Calu3 (cell line): ENCODE measurements at regions not wholly inside any gene's neighbourhood (a gene's known extent, or its start where the extent isn't known, plus 50 kb on each side); places are given as distances from the start of the nearest gene placed in this dataset.

Source experiments
- BruUV-seq: library from RNA; stranded (reverse); fragments of 400-500 nt; replicated peaks from 2 replicates; lab custom pipeline; 2021; lab: Mats Ljungman, UMichigan
- CTCF ChIA-PET: fragments of 300-600 bp; sonication (Branson Sonifier 250); formaldehyde crosslinking; loops from one replicate; lab custom pipeline; 2022; ENCODE audit warnings: antibody characterized with exemption; lab: Charles Lee
- DNase-seq: peaks from one replicate; pipeline ENCODE4 v3.0.0; 2022
- H3K27ac Mint-ChIP-seq: one replicate; pipeline ENCODE4 v1.8.0; 2022; ENCODE audit warnings: mixed read lengths; ENCODE audit not compliant: unreplicated experiment
- H3K27me3 Mint-ChIP-seq: one replicate; pipeline ENCODE4 v1.8.0; 2022; ENCODE audit warnings: mixed read lengths; ENCODE audit not compliant: unreplicated experiment
- H3K36me3 Mint-ChIP-seq: one replicate; pipeline ENCODE4 v1.8.0; 2022; ENCODE audit warnings: mild to moderate bottlenecking, moderate library complexity, mixed read lengths; ENCODE audit not compliant: insufficient read depth, unreplicated experiment
- H3K4me1 Mint-ChIP-seq: one replicate; pipeline ENCODE4 v1.8.0; 2022; ENCODE audit warnings: mild to moderate bottlenecking, low read depth, mixed read lengths; ENCODE audit not compliant: unreplicated experiment
- H3K4me3 Mint-ChIP-seq: one replicate; pipeline ENCODE4 v1.8.0; 2022; ENCODE audit warnings: mild to moderate bottlenecking, low read depth, moderate library complexity, mixed read lengths; ENCODE audit not compliant: unreplicated experiment
- H3K9me3 Mint-ChIP-seq: one replicate; pipeline ENCODE4 v1.8.0; 2022; ENCODE audit warnings: low read depth, mixed read lengths; ENCODE audit not compliant: unreplicated experiment
- CTCF ChIP-seq: fragments of 200-600 bp; IDR thresholded peaks from one replicate; pipeline ENCODE4 v1.8.0; 2022; ENCODE audit warnings: antibody characterized with exemption; ENCODE audit not compliant: unreplicated experiment
- intact Hi-C: fragments of 100-400 bp; cut with micrococcal nuclease; formaldehyde crosslinking; loops from one replicate; pipeline ENCODE4 v1.10.0; 2022; ENCODE audit not compliant: unreplicated experiment

- Mint-ChIP-seq H3K4me1 (peaks cover 42% of the 10 kb centered on the region), H3K9me3 (peaks cover 2% of the 10 kb centered on the region), H3K4me3 (no peak overlapping the region), H3K27me3 (no peaks in the 10 kb centered on the region), H3K27ac (no peak overlapping the region), H3K36me3 (peaks cover 13% of the 10 kb centered on the region)
- CTCF ChIA-PET, result interaction anchor here (0.7 kb wide), 1 partner anchor 22 kb away, joined by 3 read pairs; no protein-coding TSS in a partner anchor
- no peak for TF ChIP-seq CTCF
- no peak for DNase-seq
- intact Hi-C loops, result no loop called here
- no TSS peak for BruUV-seq
Measured at GRCh38 chr5:121706686-121707085, 145.0 kb upstream of the FTMT start.

- no peaks in the 10 kb centered on the region for H3K27me3 Mint-ChIP-seq
- H3K27ac Mint-ChIP-seq, result no peak overlapping the region
- no peak for TF ChIP-seq CTCF
- DNase-seq, result no peak
- peaks cover 47% of the 10 kb centered on the region for H3K4me1 Mint-ChIP-seq
- peaks cover 13% of the 10 kb centered on the region for H3K36me3 Mint-ChIP-seq
- CTCF ChIA-PET, result interaction anchor here (0.7 kb wide), 1 partner anchor 22 kb away, joined by 3 read pairs; no protein-coding TSS in a partner anchor
- intact Hi-C loops, result no loop called here
- no TSS peak for BruUV-seq
- peaks cover 6% of the 10 kb centered on the region for H3K9me3 Mint-ChIP-seq
- no peak overlapping the region for H3K4me3 Mint-ChIP-seq
Measured at GRCh38 chr5:121707178-121707577, 144.5 kb upstream of the FTMT start.

DNA sequence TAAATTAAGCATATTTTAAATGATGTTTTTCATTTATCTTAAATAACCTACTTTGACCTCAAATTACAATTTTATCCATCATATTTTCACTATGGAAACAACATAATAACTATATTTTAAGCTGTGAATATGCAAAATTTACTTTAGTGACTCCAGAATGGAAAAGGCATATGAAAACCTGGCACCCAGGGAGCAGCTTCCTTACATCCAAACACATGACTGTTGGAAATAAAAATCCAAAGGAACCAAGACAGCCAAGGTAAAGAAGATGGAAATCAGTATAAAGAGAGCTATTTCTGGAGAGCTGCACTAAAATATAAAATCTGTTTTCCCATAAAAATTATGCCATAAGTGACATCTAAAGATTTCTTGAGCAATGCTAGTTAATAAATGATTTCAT, 140.3 kb upstream of the FTMT start:
- Mint-ChIP-seq H3K9me3 (peaks cover 6% of the 10 kb centered on the region), H3K27me3 (no peaks in the 10 kb centered on the region), H3K4me1 (peaks cover 25% of the 10 kb centered on the region), H3K4me3 (no peak overlapping the region), H3K27ac (no peak overlapping the region), H3K36me3 (no peaks in the 10 kb centered on the region)
- no peak for TF ChIP-seq CTCF
- BruUV-seq, result no TSS peak
- CTCF ChIA-PET, result no interaction called here
- intact Hi-C loops, result no loop called here
- no peak for DNase-seq

DNA sequence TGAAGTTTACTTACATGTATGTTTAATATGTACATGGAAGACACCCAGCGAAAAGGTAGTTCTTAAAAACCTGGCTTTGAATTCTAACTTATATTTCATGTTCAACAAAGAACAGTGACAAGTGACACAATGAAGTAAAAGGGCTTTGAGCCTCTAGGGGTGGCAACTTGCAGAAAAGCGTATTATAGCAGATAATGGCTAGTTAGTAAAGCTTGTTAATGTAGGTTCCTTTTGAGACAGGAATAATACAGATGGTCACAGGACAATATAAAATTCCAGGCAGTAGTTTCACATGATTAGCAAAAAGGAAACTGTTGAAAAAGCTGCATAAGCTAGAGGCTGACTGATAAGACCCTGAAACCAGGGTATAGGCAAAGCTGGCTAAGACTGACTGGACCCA, 132.4 kb upstream of the FTMT start:
- CTCF ChIA-PET, result no interaction called here
- Mint-ChIP-seq H3K27me3 (no peaks in the 10 kb centered on the region), H3K4me1 (no peaks in the 10 kb centered on the region), H3K36me3 (no peaks in the 10 kb centered on the region), H3K9me3 (peaks cover 4% of the 10 kb centered on the region), H3K27ac (no peak overlapping the region), H3K4me3 (no peak overlapping the region)
- intact Hi-C loops, result no loop called here
- BruUV-seq, result no TSS peak
- TF ChIP-seq CTCF, result no peak
- no peak for DNase-seq
